ENCODE measurements at regions not wholly inside any gene's neighbourhood (a gene's known extent, or its start where the extent isn't known, plus 50 kb on each side); places are given as distances from the start of the nearest gene placed in this dataset.

DNA sequence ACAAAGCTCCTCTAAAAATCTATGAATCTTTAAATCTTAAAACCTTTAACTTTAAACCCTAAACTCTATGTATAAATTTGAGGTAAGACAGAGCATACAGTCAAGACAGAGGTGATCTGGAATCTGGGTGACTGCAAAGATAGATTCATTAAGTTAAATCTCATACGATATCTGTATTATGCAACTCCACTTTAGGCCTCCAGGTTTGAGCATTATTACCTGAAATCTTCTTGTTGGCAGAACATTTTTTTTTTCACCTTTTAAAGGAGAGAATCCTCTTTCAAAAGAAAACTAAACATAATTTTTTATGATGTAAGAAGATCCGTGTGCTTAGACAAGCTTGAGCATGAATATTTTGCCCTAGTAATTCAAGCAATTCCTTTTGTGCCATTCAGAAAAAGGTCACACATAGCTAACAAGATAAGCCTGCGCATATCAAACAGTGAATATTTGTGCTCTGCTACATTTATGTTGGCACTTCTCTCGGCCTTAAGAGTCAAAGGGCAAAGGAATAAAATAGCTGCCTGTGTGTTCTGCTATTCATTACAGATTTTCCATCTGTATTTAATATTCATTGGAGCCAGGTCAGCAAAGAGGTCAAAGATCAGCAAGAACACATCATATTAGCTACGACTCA, 163.3 kb downstream of the TMTC3 start:
- TF ChIP-seq EZH2 (IDR thresholded peaks at IDR 0.05; ENCODE audit: borderline replicate concordance, low read depth, low read length, severe bottlenecking): no peak
- no peak for TF ChIP-seq POLR2AphosphoS5 (IDR thresholded peaks at IDR 0.05; ENCODE audit: insufficient read depth, low read depth, low read length)
- TF ChIP-seq, protein P1, sequence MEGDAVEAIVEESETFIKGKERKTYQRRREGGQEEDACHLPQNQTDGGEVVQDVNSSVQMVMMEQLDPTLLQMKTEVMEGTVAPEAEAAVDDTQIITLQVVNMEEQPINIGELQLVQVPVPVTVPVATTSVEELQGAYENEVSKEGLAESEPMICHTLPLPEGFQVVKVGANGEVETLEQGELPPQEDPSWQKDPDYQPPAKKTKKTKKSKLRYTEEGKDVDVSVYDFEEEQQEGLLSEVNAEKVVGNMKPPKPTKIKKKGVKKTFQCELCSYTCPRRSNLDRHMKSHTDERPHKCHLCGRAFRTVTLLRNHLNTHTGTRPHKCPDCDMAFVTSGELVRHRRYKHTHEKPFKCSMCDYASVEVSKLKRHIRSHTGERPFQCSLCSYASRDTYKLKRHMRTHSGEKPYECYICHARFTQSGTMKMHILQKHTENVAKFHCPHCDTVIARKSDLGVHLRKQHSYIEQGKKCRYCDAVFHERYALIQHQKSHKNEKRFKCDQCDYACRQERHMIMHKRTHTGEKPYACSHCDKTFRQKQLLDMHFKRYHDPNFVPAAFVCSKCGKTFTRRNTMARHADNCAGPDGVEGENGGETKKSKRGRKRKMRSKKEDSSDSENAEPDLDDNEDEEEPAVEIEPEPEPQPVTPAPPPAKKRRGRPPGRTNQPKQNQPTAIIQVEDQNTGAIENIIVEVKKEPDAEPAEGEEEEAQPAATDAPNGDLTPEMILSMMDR (IDR thresholded peaks at IDR 0.05; ENCODE audit: extremely low read depth in 1 of 2, insufficient read depth in 1 of 2, low read depth in 1 of 2, low read length in 2 of 2): no peak
- no peak for TF ChIP-seq FOS (IDR thresholded peaks at IDR 0.05; ENCODE audit: borderline replicate concordance, insufficient read depth, low read length)
- no peak for TF ChIP-seq POLR2A (IDR thresholded peaks at IDR 0.05; ENCODE audit: low read depth, low read length)

All from endothelial cell of umbilical vein (primary cell).